ENCODE measurements at regions not wholly inside any gene's neighbourhood (a gene's known extent, or its start where the extent isn't known, plus 50 kb on each side); places are given as distances from the start of the nearest gene placed in this dataset.

- TF ChIP-seq POLR2A (IDR thresholded peaks at IDR 0.05; ENCODE audit: low read depth, low read length) (no peak), TAF1 (IDR thresholded peaks at IDR 0.05; ENCODE audit: borderline replicate concordance, low read depth, low read length) (no peak), POLR2AphosphoS5 (IDR thresholded peaks at IDR 0.05; ENCODE audit: low read depth, low read length) (no peak)
These were observed 93.8 kb upstream of the FSIP2 start for GRCh38 chr2:185644828-185645227.

Data from GM12892 (cell line).